GM18520 (cell line): ENCODE measurements at regions not wholly inside any gene's neighbourhood (a gene's known extent, or its start where the extent isn't known, plus 50 kb on each side); places are given as distances from the start of the nearest gene placed in this dataset.

ENCODE experiments used
- ATAC-seq: cut with Tn5 transposase; IDR thresholded peaks from one replicate; pipeline ENCODE4 v1.9.1; 2021; ENCODE audit not compliant: unreplicated experiment

GRCh38 chr12:84741692-84742091, 170.9 kb downstream of the SLC6A15 start:
- no peak for ATAC-seq

- ATAC-seq = no peak
Observed at GRCh38 chr12:84741031-84741430, 171.6 kb downstream of the SLC6A15 start.

- ATAC-seq = no peak
Observed at GRCh38 chr12:84740602-84741001, 172.0 kb downstream of the SLC6A15 start.

- no peak for ATAC-seq
Observed at GRCh38 chr12:84738481-84738972, 174.1 kb downstream of the SLC6A15 start.

- no peak for ATAC-seq
Observed at GRCh38 chr12:84732828-84733340, 179.7 kb downstream of the SLC6A15 start.

- no peak for ATAC-seq
Observed at GRCh38 chr12:84730561-84731162, 181.9 kb downstream of the SLC6A15 start.

- ATAC-seq = no peak
Observed at GRCh38 chr12:84727961-84728360, 184.6 kb downstream of the SLC6A15 start.

- no peak for ATAC-seq
Observed at GRCh38 chr12:84726780-84727179, 185.8 kb downstream of the SLC6A15 start.

- no peak for ATAC-seq
Observed at GRCh38 chr12:84723988-84724387, 188.6 kb downstream of the SLC6A15 start.

GRCh38 chr12:84719997-84720396, 192.6 kb downstream of the SLC6A15 start:
- no peak for ATAC-seq

- ATAC-seq = no peak
Observed at GRCh38 chr12:84718906-84719305, 193.7 kb downstream of the SLC6A15 start.

GRCh38 chr12:84712747-84713146, 199.9 kb downstream of the SLC6A15 start:
- ATAC-seq = no peak

- no peak for ATAC-seq
Observed at GRCh38 chr12:84706374-84706773, 206.2 kb downstream of the SLC6A15 start.

- no peak for ATAC-seq
Observed at GRCh38 chr12:84704856-84705255, 207.7 kb downstream of the SLC6A15 start.

- ATAC-seq = no peak
Observed at GRCh38 chr12:84702001-84702400, 210.6 kb downstream of the SLC6A15 start.

- no peak for ATAC-seq
Observed at GRCh38 chr12:84701041-84701440, 211.6 kb downstream of the SLC6A15 start.

GRCh38 chr12:84698576-84699333, 213.8 kb downstream of the SLC6A15 start:
- no peak for ATAC-seq

GRCh38 chr12:84696908-84697540, 215.6 kb downstream of the SLC6A15 start:
- no peak for ATAC-seq

- no peak for ATAC-seq
Observed at GRCh38 chr12:84696281-84696680, 216.3 kb downstream of the SLC6A15 start.

- ATAC-seq = no peak
Observed at GRCh38 chr12:84694116-84694515, 218.5 kb downstream of the SLC6A15 start.

GRCh38 chr12:84692071-84692470, 220.5 kb downstream of the SLC6A15 start:
- no peak for ATAC-seq

GRCh38 chr12:84691266-84691665, 221.3 kb downstream of the SLC6A15 start:
- no peak for ATAC-seq
